ENCODE measurements at regions not wholly inside any gene's neighbourhood (a gene's known extent, or its start where the extent isn't known, plus 50 kb on each side); places are given as distances from the start of the nearest gene placed in this dataset.

DNA sequence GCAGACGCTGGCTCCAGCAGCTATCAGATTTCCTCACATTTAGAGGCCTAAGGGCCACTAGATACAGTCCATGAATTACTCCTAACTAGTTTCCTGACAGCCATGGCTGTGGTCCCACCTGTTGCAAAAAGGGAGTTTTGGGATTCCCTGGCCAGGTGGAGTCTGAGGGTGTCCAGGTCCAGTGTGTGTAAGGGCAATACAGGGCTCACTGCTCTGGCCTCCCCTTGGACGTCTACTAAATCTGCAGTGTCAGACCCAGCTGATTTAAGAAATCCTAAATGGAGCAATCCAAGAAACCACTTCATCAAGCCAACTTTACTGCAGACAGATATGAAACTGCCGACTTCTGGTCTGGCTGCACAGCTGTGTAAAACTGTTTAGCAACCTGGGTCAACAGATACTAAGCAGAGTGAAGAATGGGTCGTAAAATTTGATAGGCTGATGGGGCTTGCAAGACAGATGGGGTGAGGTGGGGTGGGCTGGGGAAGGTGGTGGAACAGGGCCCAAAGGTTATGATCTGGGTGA, 116.4 kb downstream of the GADD45G start:
- H3K27me3 Mint-ChIP-seq: no peaks in the 10 kb centered on the region
- H3K4me3 Mint-ChIP-seq: no peak overlapping the region
- H3K36me3 Mint-ChIP-seq (ENCODE audit: low read depth): no peaks in the 10 kb centered on the region
- peaks cover 7% of the 10 kb centered on the region for H3K4me1 Mint-ChIP-seq
- CTCF ChIA-PET: interaction anchor here (1.3 kb wide), 1 partner anchor 11 kb away, joined by 3 read pairs; no protein-coding TSS in a partner anchor
- DNase-seq: no peak
- POLR2A ChIA-PET: no interaction called here
- H3K9me3 Mint-ChIP-seq: peaks cover 4% of the 10 kb centered on the region
- H3K27ac Mint-ChIP-seq: peak overlapping the region; percentile 25

DNA sequence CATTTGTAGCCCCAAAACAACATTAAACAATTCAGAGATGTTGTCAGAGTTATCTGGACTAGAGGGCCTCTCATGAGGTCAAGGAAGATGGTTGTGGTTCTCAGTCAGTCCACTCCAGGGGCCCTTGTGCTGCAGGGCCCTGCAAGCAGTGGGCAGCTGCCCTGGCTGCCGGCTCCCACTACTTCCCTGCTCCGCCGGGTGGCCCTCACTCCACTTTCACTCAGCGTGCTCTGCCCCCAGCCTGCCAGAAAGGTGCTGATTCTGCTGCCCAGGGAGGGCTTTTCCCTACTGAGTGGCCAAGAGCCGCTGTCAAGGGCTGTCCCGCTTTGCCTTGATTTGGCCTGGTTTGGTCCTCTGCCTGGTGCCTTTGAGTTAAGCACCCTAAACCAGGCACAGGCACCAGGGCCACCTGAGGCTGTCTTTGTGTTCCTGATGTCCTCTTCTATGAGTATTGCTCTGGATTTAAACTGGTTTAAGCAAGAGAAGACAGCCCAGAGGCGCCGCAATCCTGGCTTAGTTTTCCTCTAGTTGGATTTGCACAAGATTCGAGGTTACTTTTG, 117.2 kb downstream of the GADD45G start:
- POLR2A ChIA-PET: no interaction called here
- Mint-ChIP-seq H3K4me1 (peaks cover 4% of the 10 kb centered on the region), H3K4me3 (no peak overlapping the region)

DNA sequence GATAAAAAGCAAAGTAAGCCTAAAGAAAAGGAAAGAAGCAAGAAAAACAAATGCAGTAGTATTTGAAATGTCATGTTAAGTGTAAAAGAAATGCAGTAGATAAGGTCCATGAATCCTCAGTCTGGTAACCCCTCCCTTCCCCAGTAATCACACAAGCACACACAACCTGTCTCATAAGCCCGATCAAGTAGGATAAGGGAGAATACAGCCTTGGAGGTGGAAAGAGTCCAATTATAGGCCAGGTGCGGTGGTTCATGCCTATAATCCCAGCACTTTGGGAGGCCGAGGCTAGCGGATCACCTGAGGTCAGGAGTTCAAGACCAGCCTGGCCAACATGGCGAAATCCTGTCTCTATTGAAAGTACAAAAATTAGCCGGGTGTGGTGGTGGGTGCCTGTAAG, 117.9 kb downstream of the GADD45G start:
- ChIA-PET POLR2A (no interaction called here), CTCF (interaction anchor here (1.4 kb wide), 1 partner anchor 17 kb away, joined by 4 read pairs; no protein-coding TSS in a partner anchor)
- no peak for DNase-seq

More for the DNA sequence above, 117.2 kb downstream of the GADD45G start:
- Mint-ChIP-seq H3K36me3 (ENCODE audit: low read depth) (no peaks in the 10 kb centered on the region), H3K27me3 (no peaks in the 10 kb centered on the region), H3K9me3 (peaks cover 2% of the 10 kb centered on the region), H3K27ac (no peak overlapping the region)
- CTCF ChIA-PET: interaction anchor here (1.3 to 1.4 kb wide), 2 partner anchors 12 to 17 kb away, joined by 3 to 4 read pairs; no protein-coding TSS in a partner anchor
- DNase-seq: no peak

DNA sequence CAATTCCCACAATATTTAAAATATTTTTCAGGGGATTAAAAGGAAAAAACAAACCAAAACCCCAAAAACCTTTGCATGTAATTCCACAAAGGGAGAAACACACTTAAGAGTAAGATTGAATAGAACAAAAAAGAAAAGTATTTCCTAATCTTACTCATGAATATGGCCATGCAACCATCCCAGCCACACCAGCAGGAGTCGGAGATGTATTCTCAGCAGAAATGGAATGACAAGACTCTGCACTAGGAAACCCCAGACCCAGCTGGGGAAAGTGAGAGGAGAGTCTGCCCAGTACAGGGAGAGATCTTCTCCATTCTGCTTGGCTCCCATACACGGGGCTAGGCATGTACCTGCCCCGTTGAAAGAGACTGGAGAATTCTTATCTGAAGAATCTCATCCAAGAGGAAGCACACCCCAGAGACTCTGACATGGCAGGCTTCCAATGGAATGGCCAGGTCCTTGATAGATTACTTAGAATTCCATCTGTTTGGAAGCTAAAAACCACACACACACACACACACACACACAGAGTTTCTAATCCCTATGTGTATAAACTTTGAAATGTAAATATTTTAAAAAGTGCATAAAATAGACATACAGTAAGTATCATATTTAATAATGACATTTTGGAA, 118.8 kb downstream of the GADD45G start:
- no peaks in the 10 kb centered on the region for H3K27me3 Mint-ChIP-seq
- no peaks in the 10 kb centered on the region for H3K9me3 Mint-ChIP-seq
- no peak overlapping the region for H3K27ac Mint-ChIP-seq
- ChIA-PET CTCF (interaction anchor here (1.4 kb wide), 1 partner anchor 16 kb away, joined by 4 read pairs; no protein-coding TSS in a partner anchor), POLR2A (no interaction called here)
- no peaks in the 10 kb centered on the region for H3K36me3 Mint-ChIP-seq (ENCODE audit: low read depth)
- DNase-seq: no peak
- peaks cover 3% of the 10 kb centered on the region for H3K4me1 Mint-ChIP-seq
- no peak overlapping the region for H3K4me3 Mint-ChIP-seq

More for the DNA sequence above, 117.9 kb downstream of the GADD45G start:
- Mint-ChIP-seq H3K36me3 (ENCODE audit: low read depth) (no peaks in the 10 kb centered on the region), H3K9me3 (no peaks in the 10 kb centered on the region), H3K27ac (no peak overlapping the region), H3K27me3 (no peaks in the 10 kb centered on the region), H3K4me1 (peaks cover 3% of the 10 kb centered on the region), H3K4me3 (no peak overlapping the region)

DNA sequence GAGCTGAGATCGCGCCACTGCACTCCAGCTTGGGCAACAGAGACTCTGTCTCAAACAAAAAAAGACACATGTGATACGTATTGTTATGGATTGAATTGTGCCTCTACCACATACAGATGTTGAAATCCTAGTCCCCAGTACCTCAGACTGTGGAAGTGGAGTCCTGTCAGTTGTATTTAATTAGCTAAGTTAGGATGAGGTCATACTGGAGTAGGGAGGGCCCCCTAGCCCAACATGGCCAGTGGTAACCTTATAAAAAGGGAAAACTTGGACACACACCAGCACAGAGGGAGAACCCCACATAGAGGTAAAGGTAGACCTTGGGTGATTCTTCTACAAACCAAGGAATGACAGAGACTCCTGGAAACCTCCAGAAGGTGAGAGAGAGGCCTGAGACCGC, 119.8 kb downstream of the GADD45G start:
- Mint-ChIP-seq H3K9me3 (no peaks in the 10 kb centered on the region), H3K27ac (no peak overlapping the region), H3K4me1 (peaks cover 3% of the 10 kb centered on the region), H3K4me3 (no peak overlapping the region), H3K36me3 (ENCODE audit: low read depth) (no peaks in the 10 kb centered on the region), H3K27me3 (no peaks in the 10 kb centered on the region)
- ChIA-PET POLR2A (no interaction called here), CTCF (no interaction called here)
- no peak for DNase-seq

DNA sequence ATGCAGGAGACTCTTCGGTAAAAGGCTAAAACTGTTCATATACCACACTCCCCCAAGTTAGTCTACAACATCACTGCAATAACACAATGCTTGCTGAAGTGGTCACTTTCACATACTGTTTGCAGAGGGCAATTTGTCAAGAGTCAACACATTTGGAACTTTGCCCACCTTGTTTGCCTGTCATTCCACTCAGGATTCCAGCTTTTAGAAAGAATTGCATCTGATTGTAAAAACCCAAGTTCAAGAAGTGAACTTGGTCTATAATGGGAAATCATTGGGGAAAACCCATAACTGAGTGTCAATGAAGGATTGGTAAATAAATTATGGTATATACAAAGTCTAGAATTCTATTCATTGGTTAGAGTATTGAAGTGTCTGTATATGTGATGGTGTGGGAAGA, 120.5 kb downstream of the GADD45G start:
- ChIA-PET POLR2A (no interaction called here), CTCF (interaction anchor here (1.8 kb wide), 1 partner anchor 24 kb away, joined by 3 read pairs; no protein-coding TSS in a partner anchor)
- no peak overlapping the region for H3K27ac Mint-ChIP-seq
- peaks cover 3% of the 10 kb centered on the region for H3K4me1 Mint-ChIP-seq
- H3K36me3 Mint-ChIP-seq (ENCODE audit: low read depth): no peaks in the 10 kb centered on the region
- no peaks in the 10 kb centered on the region for H3K9me3 Mint-ChIP-seq
- no peak for DNase-seq
- H3K4me3 Mint-ChIP-seq: no peak overlapping the region
- H3K27me3 Mint-ChIP-seq: no peaks in the 10 kb centered on the region

DNA sequence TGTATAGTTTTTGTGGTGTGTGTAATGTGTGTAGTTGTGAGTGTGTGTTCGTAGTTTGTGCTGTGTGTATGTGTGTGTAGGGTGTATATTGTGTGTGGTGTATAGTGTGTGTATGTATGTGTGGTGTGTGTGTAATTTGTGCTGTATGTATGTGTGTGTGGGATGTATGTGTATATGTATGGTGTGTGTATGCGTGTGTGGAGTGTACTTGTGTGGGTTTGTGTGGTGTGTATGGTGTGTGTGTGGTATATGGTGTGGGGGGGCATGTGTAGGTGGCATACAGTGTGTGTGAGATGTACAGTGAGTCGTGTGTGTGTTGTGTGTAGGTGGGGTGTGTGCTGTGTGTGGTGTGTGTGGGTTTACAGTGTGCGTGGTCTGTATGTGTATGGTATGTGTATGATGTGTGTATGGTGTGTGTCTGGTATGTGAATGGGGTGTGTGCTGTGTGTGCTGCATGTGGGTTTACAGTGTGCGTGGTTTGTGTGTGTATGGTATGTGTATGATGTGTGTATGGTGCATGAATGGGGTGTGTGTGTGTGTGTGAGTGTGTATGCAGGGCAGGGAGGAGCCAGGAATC, 125.2 kb downstream of the GADD45G start:
- Mint-ChIP-seq H3K4me1 (peaks cover 6% of the 10 kb centered on the region), H3K27me3 (peaks cover 4% of the 10 kb centered on the region), H3K27ac (no peak overlapping the region), H3K9me3 (no peaks in the 10 kb centered on the region), H3K36me3 (ENCODE audit: low read depth) (no peaks in the 10 kb centered on the region), H3K4me3 (no peak overlapping the region)
- CTCF ChIA-PET: interaction anchor here (1.1 to 2.7 kb wide), 3 partner anchors 9 to 20 kb away, joined by 4 to 15 read pairs (median 8); no protein-coding TSS in a partner anchor
- DNase-seq: no peak
- POLR2A ChIA-PET: no interaction called here

DNA sequence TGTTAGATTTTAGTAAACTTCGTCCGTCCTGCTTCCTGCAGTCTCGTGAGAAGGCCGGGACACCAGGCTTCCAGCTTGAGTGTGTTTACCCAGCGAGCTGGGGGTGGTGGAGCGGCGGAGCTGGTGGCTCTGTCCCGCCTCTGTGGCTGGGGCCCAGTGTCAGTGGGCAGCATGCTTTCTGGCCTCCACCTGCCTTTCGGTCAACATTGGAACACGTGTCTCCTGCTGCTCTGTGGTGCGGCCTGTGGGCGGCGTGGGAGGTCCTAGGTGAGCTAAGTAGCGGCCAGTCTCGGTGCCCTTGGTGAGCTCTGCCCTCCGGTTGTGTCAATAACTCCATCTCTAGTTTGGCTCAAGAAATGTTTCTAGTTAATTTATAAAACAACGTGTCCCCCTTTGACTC, 125.9 kb downstream of the GADD45G start:
- Mint-ChIP-seq H3K4me3 (no peak overlapping the region), H3K9me3 (no peaks in the 10 kb centered on the region), H3K27ac (no peak overlapping the region), H3K4me1 (peaks cover 6% of the 10 kb centered on the region), H3K27me3 (peaks cover 4% of the 10 kb centered on the region), H3K36me3 (ENCODE audit: low read depth) (no peaks in the 10 kb centered on the region)
- DNase-seq: no peak
- ChIA-PET CTCF (interaction anchor here (0.7 to 1.0 kb wide), 2 partner anchors 9 to 16 kb away, joined by 3 to 4 read pairs; no protein-coding TSS in a partner anchor), POLR2A (interaction anchor here (0.6 kb wide), 1 partner anchor 13 kb away, joined by 3 read pairs; no protein-coding TSS in a partner anchor)

DNA sequence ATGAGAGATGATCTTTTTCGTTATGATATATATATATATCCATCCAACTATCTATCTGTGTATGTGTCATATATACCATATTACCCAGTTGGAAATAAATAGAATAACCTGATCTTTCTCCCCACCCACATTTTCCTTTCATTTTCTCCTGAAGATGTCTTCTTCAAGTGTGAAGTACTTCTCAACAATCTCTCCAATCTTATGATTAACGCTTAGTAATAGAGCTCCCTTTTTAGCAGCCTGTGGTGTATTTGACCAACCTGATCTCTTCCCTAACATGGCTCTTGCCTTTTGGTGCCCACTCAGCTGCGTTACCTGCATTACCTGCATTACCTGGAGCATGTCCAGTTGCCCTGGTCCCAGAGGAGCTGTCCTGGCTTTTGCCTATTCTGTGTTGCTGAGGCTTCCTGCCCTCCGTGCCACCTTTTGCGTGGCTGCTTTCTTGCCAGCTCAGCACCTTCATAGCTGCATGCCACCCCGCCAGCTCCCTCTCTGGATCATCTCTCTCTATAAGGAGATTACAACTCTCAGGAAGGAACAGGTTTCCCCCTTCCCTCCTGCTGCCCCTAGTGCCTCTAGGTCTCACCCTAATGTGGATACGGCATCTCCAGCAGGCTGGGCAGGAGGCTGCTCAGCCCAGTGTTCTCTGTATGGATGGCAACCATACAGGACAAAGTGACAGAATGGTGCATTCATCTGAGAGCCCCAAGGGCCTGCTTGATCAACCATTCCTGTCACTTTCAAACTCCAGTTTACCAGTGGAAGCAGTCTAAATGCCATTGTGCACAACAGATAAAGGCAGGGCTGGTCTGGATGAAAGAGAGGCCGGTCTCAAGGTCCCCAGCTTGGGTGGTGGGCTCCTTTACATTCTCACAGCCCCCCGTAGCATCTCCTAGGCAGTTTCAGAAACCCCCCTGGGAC, 126.7 kb downstream of the GADD45G start:
- ChIA-PET CTCF (interaction anchor here (0.7 to 1.6 kb wide), 4 partner anchors 8 to 24 kb away, joined by 3 to 4 read pairs (median 4); no protein-coding TSS in a partner anchor), POLR2A (interaction anchor here (0.6 kb wide), 1 partner anchor 12 kb away, joined by 3 read pairs; no protein-coding TSS in a partner anchor)
- H3K27me3 Mint-ChIP-seq: peaks cover 4% of the 10 kb centered on the region
- no peak for DNase-seq
- H3K4me1 Mint-ChIP-seq: peaks cover 6% of the 10 kb centered on the region
- no peaks in the 10 kb centered on the region for H3K9me3 Mint-ChIP-seq
- no peaks in the 10 kb centered on the region for H3K36me3 Mint-ChIP-seq (ENCODE audit: low read depth)
- H3K4me3 Mint-ChIP-seq: no peak overlapping the region
- no peak overlapping the region for H3K27ac Mint-ChIP-seq

DNA sequence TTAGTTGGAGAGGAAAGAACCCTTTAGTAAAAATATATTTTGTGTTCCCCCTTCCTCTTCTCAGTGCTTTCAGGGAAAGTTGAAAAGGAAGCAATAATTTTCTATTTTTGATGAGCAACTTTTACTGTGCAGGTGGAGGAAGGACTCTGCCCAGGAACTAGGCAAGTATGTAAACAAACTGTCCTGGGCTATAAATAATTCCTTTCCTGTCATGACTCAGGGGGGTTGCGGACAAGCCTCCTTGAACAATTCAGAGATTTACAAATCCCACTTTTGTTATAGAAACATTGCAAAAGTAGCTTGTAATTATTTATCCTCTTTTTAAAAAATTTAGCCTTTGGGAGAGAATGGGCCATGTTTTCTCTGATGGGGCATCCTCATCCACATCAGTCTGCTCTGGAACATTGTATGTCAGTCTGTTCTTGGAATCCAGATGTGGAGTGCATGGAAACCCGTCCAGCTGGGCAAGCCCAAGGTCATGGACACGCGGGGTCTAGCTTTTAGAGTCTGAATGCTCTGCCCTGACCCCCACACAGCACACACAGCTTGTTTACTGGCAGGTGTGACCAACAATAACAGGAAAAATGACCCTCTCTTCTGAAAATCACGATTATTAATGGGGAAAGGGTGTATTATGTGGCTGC, 127.6 kb downstream of the GADD45G start:
- no peaks in the 10 kb centered on the region for H3K36me3 Mint-ChIP-seq (ENCODE audit: low read depth)
- H3K4me1 Mint-ChIP-seq: peaks cover 9% of the 10 kb centered on the region
- no peak overlapping the region for H3K27ac Mint-ChIP-seq
- H3K4me3 Mint-ChIP-seq: no peak overlapping the region
- ChIA-PET POLR2A (no interaction called here), CTCF (interaction anchor here (1.1 to 1.6 kb wide), 2 partner anchors 19 to 23 kb away, joined by 3 to 4 read pairs; no protein-coding TSS in a partner anchor)
- no peak for DNase-seq
- peaks cover 4% of the 10 kb centered on the region for H3K27me3 Mint-ChIP-seq
- no peaks in the 10 kb centered on the region for H3K9me3 Mint-ChIP-seq

DNA sequence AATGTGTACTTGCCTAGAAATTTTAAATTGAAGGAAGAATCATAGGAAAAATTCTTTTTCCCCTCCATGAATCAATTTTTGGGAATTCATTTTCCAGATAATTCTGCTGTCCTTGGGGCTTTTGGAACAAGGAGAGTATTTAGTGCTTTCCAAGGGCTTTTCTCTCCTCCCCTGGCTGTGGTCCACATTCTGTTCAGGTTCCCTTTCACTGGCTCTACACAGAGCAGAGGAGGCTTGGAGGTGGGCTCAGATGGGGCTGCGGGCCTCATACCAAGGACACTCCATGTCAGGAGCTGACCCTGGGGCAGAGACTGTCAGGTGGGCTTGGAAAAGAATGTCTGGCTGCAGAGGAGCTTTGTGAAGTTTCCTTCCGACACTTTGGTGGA, 128.1 kb downstream of the GADD45G start:
- CTCF ChIA-PET: interaction anchor here (1.6 kb wide), 1 partner anchor 23 kb away, joined by 4 read pairs; no protein-coding TSS in a partner anchor
- H3K36me3 Mint-ChIP-seq (ENCODE audit: low read depth): no peaks in the 10 kb centered on the region
- POLR2A ChIA-PET: no interaction called here

DNA sequence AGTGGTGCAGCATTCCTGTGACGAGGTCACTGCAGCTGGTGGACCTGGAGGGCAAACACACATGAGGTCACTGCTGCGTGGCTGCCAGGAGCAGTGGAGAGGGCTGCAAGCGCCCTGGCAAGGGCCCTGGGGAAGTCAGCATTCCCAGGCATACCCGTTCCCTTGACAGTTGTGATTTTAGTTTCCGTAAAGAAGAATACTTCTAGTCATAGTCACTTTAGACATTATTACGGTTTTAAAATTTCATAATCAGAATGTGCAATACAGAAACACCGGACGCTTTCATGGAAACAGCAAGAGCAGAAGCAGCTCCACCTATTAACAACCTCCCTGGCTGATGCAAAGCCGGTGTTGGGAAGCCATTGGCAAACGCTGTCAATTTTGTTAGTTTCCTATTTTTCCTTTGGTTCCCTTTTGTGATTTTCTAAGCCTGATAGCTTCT, 129.8 kb downstream of the GADD45G start:
- Mint-ChIP-seq H3K4me1 (peaks cover 24% of the 10 kb centered on the region), H3K27me3 (peaks cover 4% of the 10 kb centered on the region), H3K4me3 (no peak overlapping the region), H3K9me3 (no peaks in the 10 kb centered on the region), H3K36me3 (ENCODE audit: low read depth) (no peaks in the 10 kb centered on the region), H3K27ac (no peak overlapping the region)
- ChIA-PET CTCF (interaction anchor here (0.7 to 1.0 kb wide), 2 partner anchors 15 to 131 kb away, joined by 3 to 5 read pairs; no protein-coding TSS in a partner anchor), POLR2A (no interaction called here)
- DNase-seq: no peak

More for the DNA sequence above, 128.1 kb downstream of the GADD45G start:
- no peak overlapping the region for H3K27ac Mint-ChIP-seq
- no peak for DNase-seq
- H3K4me1 Mint-ChIP-seq: peaks cover 9% of the 10 kb centered on the region
- peaks cover 4% of the 10 kb centered on the region for H3K27me3 Mint-ChIP-seq
- H3K4me3 Mint-ChIP-seq: no peak overlapping the region
- no peaks in the 10 kb centered on the region for H3K9me3 Mint-ChIP-seq

Data from activated CD4-positive, alpha-beta T cell treated with anti-CD3 and anti-CD28 coated beads, Interleukin-2, amount 10 ng/mL, durations not matched to agents 7 days and 5 days (primary cell).